NB4 (cell line): ENCODE measurements at regions not wholly inside any gene's neighbourhood (a gene's known extent, or its start where the extent isn't known, plus 50 kb on each side); places are given as distances from the start of the nearest gene placed in this dataset.

Source experiments
- MYC ChIP-seq: IDR thresholded peaks from 2 replicates; pipeline ENCODE4 v1.6.1; 2011; ENCODE audit warnings: low read depth, low read length
- POLR2A ChIP-seq: IDR thresholded peaks from 2 replicates; pipeline ENCODE4 v1.6.1; 2011; ENCODE audit warnings: mild to moderate bottlenecking; ENCODE audit not compliant: insufficient read length; ENCODE audit errors: extremely low read depth
- TF ChIP-seq, protein P1 (sequence below): IDR thresholded peaks from one replicate; pipeline ENCODE4 v1.5.1; 2012; ENCODE audit warnings: low read depth, low read length
- TF ChIP-seq, protein P2 (sequence below): IDR thresholded peaks from 2 replicates; pipeline ENCODE4 v1.6.1; 2011; ENCODE audit warnings: low read depth, low read length

GRCh38 chr12:112584266-112584722 is 165.5 kb downstream of the PTPN11 start:
- TF ChIP-seq, protein P1, sequence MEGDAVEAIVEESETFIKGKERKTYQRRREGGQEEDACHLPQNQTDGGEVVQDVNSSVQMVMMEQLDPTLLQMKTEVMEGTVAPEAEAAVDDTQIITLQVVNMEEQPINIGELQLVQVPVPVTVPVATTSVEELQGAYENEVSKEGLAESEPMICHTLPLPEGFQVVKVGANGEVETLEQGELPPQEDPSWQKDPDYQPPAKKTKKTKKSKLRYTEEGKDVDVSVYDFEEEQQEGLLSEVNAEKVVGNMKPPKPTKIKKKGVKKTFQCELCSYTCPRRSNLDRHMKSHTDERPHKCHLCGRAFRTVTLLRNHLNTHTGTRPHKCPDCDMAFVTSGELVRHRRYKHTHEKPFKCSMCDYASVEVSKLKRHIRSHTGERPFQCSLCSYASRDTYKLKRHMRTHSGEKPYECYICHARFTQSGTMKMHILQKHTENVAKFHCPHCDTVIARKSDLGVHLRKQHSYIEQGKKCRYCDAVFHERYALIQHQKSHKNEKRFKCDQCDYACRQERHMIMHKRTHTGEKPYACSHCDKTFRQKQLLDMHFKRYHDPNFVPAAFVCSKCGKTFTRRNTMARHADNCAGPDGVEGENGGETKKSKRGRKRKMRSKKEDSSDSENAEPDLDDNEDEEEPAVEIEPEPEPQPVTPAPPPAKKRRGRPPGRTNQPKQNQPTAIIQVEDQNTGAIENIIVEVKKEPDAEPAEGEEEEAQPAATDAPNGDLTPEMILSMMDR = no peak
- TF ChIP-seq POLR2A = no peak
- TF ChIP-seq, protein P2, sequence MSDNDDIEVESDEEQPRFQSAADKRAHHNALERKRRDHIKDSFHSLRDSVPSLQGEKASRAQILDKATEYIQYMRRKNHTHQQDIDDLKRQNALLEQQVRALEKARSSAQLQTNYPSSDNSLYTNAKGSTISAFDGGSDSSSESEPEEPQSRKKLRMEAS = no peak
- no peak for TF ChIP-seq MYC
